Breast epithelium (tissue), 3 donors: ENCODE measurements at regions not wholly inside any gene's neighbourhood (a gene's known extent, or its start where the extent isn't known, plus 50 kb on each side); places are given as distances from the start of the nearest gene placed in this dataset.

Experiments used
- POLR2A ChIP-seq: fragments of 450-650 bp; IDR thresholded peaks from one replicate; pipeline ENCODE4 v1.6.1; 2016; ENCODE audit warnings: antibody characterized with exemption, mild to moderate bottlenecking, moderate library complexity
- TF ChIP-seq, protein P1 (sequence below), 3 donors: fragments of 450-650 bp; IDR thresholded peaks; one replicate each; pipeline ENCODE4 v1.5.1; 2016 to 2017; ENCODE audit warnings: antibody characterized with exemption in 3 of 3, mild to moderate bottlenecking in 3 of 3, moderate library complexity in 3 of 3

DNA sequence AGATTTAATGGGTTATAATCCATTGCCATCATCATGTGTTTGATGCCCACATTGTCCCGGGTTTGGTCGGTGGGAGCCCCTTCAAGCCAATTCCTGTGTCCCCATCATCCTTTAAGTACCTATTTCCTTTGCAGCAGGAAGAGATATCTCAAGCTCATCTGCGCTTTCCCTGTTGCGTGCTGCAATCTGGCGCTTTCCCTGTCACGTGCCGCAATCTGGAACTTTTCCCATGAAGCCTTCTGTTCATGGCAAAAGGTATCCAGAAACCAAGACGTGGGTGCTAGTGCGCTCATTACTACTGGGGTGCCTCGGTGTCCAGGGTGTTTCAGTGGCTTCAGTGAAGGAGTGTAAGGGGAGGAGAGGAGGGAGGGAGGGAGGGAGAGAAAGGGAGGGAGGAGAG lies 174.6 kb upstream of the ZNF469 start:
- TF ChIP-seq POLR2A = no peak
- TF ChIP-seq, protein P1, sequence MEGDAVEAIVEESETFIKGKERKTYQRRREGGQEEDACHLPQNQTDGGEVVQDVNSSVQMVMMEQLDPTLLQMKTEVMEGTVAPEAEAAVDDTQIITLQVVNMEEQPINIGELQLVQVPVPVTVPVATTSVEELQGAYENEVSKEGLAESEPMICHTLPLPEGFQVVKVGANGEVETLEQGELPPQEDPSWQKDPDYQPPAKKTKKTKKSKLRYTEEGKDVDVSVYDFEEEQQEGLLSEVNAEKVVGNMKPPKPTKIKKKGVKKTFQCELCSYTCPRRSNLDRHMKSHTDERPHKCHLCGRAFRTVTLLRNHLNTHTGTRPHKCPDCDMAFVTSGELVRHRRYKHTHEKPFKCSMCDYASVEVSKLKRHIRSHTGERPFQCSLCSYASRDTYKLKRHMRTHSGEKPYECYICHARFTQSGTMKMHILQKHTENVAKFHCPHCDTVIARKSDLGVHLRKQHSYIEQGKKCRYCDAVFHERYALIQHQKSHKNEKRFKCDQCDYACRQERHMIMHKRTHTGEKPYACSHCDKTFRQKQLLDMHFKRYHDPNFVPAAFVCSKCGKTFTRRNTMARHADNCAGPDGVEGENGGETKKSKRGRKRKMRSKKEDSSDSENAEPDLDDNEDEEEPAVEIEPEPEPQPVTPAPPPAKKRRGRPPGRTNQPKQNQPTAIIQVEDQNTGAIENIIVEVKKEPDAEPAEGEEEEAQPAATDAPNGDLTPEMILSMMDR (IDR thresholded peaks at IDR 0.05) = no peak
